Nephron (organoid): ENCODE measurements at regions not wholly inside any gene's neighbourhood (a gene's known extent, or its start where the extent isn't known, plus 50 kb on each side); places are given as distances from the start of the nearest gene placed in this dataset.

Experiments
- H3K27ac Mint-ChIP-seq, 3 experiments: 2 replicates each; pipeline ENCODE4 v1.8.0; 2020; ENCODE audit warnings: mixed read lengths in 3 of 3, mild to moderate bottlenecking in 2 of 3, moderate library complexity in 1 of 3
- H3K27me3 Mint-ChIP-seq: 2 replicates; pipeline ENCODE4 v1.8.0; 2021; ENCODE audit warnings: low read depth, mild to moderate bottlenecking, moderate library complexity, mixed read lengths
- H3K36me3 Mint-ChIP-seq: 2 replicates; pipeline ENCODE4 v1.8.0; 2020; ENCODE audit warnings: low read depth, mixed read lengths
- H3K4me1 Mint-ChIP-seq: 2 replicates; pipeline ENCODE4 v1.8.0; 2020; ENCODE audit warnings: mixed read lengths
- H3K4me3 Mint-ChIP-seq, 3 experiments: 2 replicates each; pipeline ENCODE4 v1.8.0; 2020; ENCODE audit warnings: mild to moderate bottlenecking in 3 of 3, mixed read lengths in 3 of 3, moderate library complexity in 2 of 3
- H3K9me3 Mint-ChIP-seq: 2 replicates; pipeline ENCODE4 v1.8.0; 2020; ENCODE audit warnings: mixed read lengths
- CTCF ChIP-seq, 3 experiments: fragments of 200-600 bp; sonication (generic); IDR thresholded peaks; one replicate each; pipeline ENCODE4 v1.5.0; 2021; ENCODE audit warnings: antibody characterized with exemption in 3 of 3; ENCODE audit not compliant: unreplicated experiment in 3 of 3

GRCh38 chr13:78820541-78820940, 161.6 kb upstream of the OBI1 start:
- Mint-ChIP-seq H3K36me3 (no peaks in the 10 kb centered on the region), H3K27ac (no peak overlapping the region), H3K4me1 (no peaks in the 10 kb centered on the region), H3K27me3 (no peaks in the 10 kb centered on the region), H3K4me3 (no peak overlapping the region), H3K9me3 (no peaks in the 10 kb centered on the region)
- TF ChIP-seq CTCF (IDR thresholded peaks at IDR 0.05; ENCODE audit: unreplicated experiment in 3 of 3): no peak

- TF ChIP-seq CTCF (IDR thresholded peaks at IDR 0.05; ENCODE audit: unreplicated experiment in 3 of 3): no peak
- Mint-ChIP-seq H3K36me3 (no peaks in the 10 kb centered on the region), H3K27ac (no peak overlapping the region), H3K4me1 (no peaks in the 10 kb centered on the region), H3K4me3 (no peak overlapping the region), H3K9me3 (no peaks in the 10 kb centered on the region), H3K27me3 (no peaks in the 10 kb centered on the region)
These were observed 157.6 kb upstream of the OBI1 start for GRCh38 chr13:78816592-78816991.

GRCh38 chr13:78816154-78816553, 157.2 kb upstream of the OBI1 start:
- no peaks in the 10 kb centered on the region for H3K9me3 Mint-ChIP-seq

GRCh38 chr13:78806457-78806856, 147.5 kb upstream of the OBI1 start:
- Mint-ChIP-seq H3K4me1 (no peaks in the 10 kb centered on the region), H3K27me3 (no peaks in the 10 kb centered on the region), H3K9me3 (peaks cover 5% of the 10 kb centered on the region), H3K36me3 (no peaks in the 10 kb centered on the region), H3K4me3 (no peak overlapping the region), H3K27ac (no peak overlapping the region)
- TF ChIP-seq CTCF (IDR thresholded peaks at IDR 0.05; ENCODE audit: unreplicated experiment in 3 of 3): peak in 1 of 3 experiments; percentile 10

More at GRCh38 chr13:78816154-78816553, 157.2 kb upstream of the OBI1 start:
- Mint-ChIP-seq H3K27me3 (no peaks in the 10 kb centered on the region), H3K27ac (no peak overlapping the region), H3K4me1 (no peaks in the 10 kb centered on the region), H3K4me3 (no peak overlapping the region), H3K36me3 (no peaks in the 10 kb centered on the region)
- TF ChIP-seq CTCF (IDR thresholded peaks at IDR 0.05; ENCODE audit: unreplicated experiment in 3 of 3): no peak

GRCh38 chr13:78802912-78803311, 144.0 kb upstream of the OBI1 start:
- H3K27me3 Mint-ChIP-seq: no peaks in the 10 kb centered on the region
- H3K36me3 Mint-ChIP-seq: no peaks in the 10 kb centered on the region
- H3K9me3 Mint-ChIP-seq: peaks cover 5% of the 10 kb centered on the region
- no peak for TF ChIP-seq CTCF (IDR thresholded peaks at IDR 0.05; ENCODE audit: unreplicated experiment in 3 of 3)
- no peak overlapping the region for H3K27ac Mint-ChIP-seq
- H3K4me3 Mint-ChIP-seq: no peak overlapping the region
- no peaks in the 10 kb centered on the region for H3K4me1 Mint-ChIP-seq

GRCh38 chr13:78787190-78787589, 128.2 kb upstream of the OBI1 start:
- no peak overlapping the region for H3K27ac Mint-ChIP-seq
- peak overlapping the region in 2 of 3 experiments; percentile 8 to 13 for H3K4me3 Mint-ChIP-seq
- TF ChIP-seq CTCF (IDR thresholded peaks at IDR 0.05; ENCODE audit: unreplicated experiment in 3 of 3): no peak
- no peaks in the 10 kb centered on the region for H3K9me3 Mint-ChIP-seq
- H3K4me1 Mint-ChIP-seq: peaks cover 8% of the 10 kb centered on the region
- peaks cover 4% of the 10 kb centered on the region for H3K27me3 Mint-ChIP-seq
- no peaks in the 10 kb centered on the region for H3K36me3 Mint-ChIP-seq
